Stimulated activated CD8-positive, alpha-beta memory T cell treated with anti-CD3 and anti-CD28 coated beads, Interleukin-15, amount 100 ng/mL, for 24 hours (primary cell): ENCODE measurements at regions not wholly inside any gene's neighbourhood (a gene's known extent, or its start where the extent isn't known, plus 50 kb on each side); places are given as distances from the start of the nearest gene placed in this dataset.
"Not testable (repeated sequence)": the region's sequence is repeated elsewhere in the genome, so short reads cannot be mapped to it uniquely, and the experiment has no call there.

Experiments
- DNase-seq: peaks from one replicate; pipeline ENCODE4 v3.0.0-alpha.2; 2020; ENCODE audit warnings: low read depth

DNA sequence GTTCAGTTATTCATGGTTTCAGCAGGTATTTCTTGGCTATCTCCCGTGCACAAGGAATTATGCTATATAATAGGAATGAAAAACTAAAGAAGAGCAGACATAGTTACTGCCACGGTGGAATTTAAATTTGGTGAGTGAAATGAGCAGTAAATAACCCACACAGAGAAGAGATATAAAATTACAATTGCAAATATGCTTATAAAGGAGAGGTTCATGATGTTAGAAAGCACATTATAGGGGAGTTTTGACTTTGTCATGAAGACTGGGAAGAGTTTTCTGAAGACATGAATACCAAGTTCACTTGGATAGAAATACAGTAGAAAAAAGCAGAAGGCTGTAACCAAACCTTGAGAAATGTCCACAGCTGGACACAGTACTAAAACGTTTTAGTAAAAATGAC lies 712.0 kb upstream of the AADAT start:
- DNase-seq = no peak

GRCh38 chr4:170794525-170794924 lies 704.8 kb upstream of the AADAT start:
- DNase-seq = no peak

GRCh38 chr4:170788540-170789051 lies 698.8 kb upstream of the AADAT start:
- not testable (repeated sequence) for DNase-seq

GRCh38 chr4:170777663-170778062 lies 687.9 kb upstream of the AADAT start:
- no peak for DNase-seq

GRCh38 chr4:170776983-170777382 lies 687.2 kb upstream of the AADAT start:
- no peak for DNase-seq

DNA sequence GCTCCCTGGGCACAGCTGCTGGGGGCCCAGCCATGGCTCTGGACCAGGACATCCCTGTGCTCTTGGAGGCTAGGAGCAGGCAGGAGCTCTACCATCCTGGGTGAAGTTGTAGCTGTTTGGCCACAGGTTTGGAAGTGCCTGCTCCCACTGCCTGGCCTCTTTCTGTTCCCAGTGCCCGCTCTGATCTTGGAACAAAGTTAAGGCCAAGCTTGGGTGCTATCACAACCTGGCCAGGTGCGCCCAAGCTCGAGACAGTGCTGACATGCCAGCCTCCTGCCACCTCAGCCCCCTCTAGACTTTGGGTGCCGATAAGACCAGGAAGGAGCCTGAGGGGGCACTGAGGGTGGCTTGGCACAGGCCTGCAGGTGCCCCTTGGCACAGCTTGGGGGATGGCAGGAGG lies 686.1 kb upstream of the AADAT start:
- no peak for DNase-seq

GRCh38 chr4:170773709-170774273 lies 684.0 kb upstream of the AADAT start:
- no peak for DNase-seq

- DNase-seq = no peak
These were observed 682.7 kb upstream of the AADAT start for GRCh38 chr4:170772429-170772828.

DNA sequence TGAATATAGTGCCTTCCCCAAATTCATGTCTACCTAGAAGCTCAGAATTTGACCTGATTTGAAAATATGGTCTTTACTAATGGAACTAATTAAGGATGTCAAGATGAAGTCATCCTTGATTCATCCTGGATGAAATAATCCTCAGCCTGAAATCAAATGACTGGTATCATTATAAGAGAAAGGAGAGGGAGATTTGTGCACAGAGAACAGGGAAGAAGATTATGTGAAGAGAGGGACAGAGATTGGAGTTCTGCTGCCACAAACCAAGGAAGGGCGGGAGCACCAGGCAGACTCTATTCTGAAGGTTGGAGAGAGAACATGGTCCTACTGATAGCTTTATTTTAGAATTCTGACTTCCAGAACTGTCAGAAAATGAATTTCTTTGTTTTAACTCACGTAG lies 680.9 kb upstream of the AADAT start:
- DNase-seq = no peak

GRCh38 chr4:170769862-170770261 lies 680.1 kb upstream of the AADAT start:
- DNase-seq = no peak

DNA sequence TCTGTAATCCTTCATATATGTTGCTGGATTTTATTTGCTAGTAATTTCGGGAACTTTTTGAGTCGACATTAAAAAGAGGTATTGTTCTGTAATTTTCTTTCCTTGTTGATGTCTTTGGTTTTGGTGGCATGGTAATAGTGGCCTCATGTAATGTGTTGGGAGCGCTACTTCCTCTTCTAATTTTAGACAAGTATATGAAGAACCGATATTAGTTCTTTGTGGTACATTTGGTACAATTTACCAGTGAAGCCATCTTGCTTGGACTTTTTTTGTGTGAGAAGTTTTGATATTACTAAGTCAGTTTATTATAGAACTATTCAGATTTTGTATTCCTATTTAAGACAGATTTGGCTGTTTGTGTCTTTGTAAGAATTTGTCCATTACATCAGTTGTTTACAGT lies 669.2 kb upstream of the AADAT start:
- no peak for DNase-seq

GRCh38 chr4:170750519-170750918 lies 660.8 kb upstream of the AADAT start:
- no peak for DNase-seq

DNA sequence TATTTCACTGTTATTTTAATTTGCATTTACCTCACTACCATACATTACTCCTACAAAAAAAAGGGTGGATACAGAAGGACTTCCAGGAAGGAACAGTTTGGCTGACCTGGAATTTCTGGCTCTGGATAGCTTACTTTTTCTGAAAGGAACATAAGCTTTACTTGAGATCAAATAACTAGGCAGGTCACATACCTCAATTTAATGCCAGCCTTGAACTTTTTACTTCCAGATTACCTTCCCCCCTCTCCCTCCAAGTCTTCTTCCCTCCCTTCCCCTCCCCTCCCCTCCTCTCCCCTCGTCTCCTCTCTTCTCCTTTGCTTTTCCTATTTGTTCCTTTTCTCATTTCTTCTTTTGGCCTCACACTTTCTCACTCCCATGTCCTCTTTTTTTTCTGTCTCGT lies 659.2 kb upstream of the AADAT start:
- DNase-seq = no peak

- no peak for DNase-seq
These were observed 653.9 kb upstream of the AADAT start for GRCh38 chr4:170743633-170744032.

DNA sequence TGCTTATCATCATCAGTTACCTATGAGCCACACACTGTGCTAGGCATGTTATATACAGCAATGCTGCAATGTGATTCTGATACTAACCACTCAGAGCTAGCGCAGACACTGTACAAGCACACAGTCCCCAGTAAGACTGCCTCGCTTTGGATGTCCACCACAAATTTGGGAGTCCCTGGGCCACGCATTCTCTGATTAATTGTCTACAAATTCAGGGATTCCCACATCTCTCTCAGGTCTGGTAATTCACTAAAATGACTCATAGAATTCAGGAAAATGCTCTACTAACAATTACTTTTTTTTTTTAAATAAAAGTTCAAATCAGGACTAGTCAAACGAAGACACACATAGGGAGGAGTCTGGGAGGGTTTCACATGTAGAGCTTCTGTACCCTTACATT lies 652.1 kb upstream of the AADAT start:
- no peak for DNase-seq

DNA sequence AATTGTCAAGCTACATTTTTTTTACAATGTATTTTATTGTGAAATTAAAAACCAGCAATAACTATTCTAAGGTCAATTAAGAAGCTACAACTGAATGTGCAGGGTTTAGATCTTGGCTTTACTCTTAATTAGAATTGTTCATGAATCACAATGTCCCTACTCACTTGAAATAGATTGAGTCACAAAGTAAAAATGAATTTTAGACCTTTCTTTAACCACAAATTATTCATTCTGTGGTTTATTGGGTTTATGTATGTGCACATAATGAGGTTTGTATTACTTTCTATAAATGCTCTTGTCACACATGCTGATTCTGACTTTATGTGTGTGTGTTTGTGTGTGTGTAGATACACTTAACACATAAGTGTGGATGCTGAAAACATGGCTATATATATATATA lies 647.0 kb upstream of the AADAT start:
- DNase-seq = no peak

- no peak for DNase-seq
These were observed 640.1 kb upstream of the AADAT start for GRCh38 chr4:170729897-170730296.

- DNase-seq = no peak
These were observed 639.5 kb upstream of the AADAT start for GRCh38 chr4:170729236-170729635.

- DNase-seq = no peak
These were observed 634.4 kb upstream of the AADAT start for GRCh38 chr4:170724191-170724590.

DNA sequence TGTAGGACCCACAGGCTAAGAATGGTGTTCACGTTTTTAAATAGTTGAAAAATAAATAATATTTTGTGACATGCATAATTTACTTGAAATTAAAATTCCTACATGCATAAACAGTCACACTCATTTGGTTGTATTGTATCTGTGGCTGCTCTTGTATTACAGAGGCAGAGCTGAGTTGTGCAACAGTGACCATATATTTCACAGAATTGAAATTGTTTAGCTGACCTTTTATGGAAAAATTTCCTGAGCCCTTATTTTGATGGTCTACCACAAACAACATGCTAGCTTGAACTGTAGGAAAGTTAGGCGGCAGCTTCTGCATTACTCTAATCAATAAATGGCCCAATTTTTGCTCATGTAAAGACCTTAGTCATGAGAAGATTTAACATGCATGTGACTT lies 633.4 kb upstream of the AADAT start:
- no peak for DNase-seq

- no peak for DNase-seq
These were observed 632.1 kb upstream of the AADAT start for GRCh38 chr4:170721812-170722373.

DNA sequence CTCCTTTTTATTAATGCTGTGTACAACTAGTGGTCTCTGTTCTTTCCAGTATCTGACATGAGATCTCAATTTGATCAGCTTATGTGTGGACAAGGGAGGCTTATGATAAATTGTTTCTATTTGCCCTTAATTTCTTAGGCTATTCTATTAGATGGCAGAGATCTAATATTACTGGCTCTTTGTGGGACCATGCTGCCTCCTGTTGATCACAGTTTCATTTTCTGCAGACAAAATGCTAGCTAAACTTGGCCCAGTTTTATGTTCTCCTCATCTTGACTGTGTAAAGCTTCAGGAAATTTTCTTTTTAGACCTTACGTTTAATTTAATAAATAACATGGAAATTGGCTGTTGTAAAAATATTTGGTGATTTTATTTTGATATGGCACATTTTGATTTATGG lies 627.1 kb upstream of the AADAT start:
- DNase-seq = no peak

GRCh38 chr4:170705907-170706306 lies 616.2 kb upstream of the AADAT start:
- DNase-seq = no peak

DNA sequence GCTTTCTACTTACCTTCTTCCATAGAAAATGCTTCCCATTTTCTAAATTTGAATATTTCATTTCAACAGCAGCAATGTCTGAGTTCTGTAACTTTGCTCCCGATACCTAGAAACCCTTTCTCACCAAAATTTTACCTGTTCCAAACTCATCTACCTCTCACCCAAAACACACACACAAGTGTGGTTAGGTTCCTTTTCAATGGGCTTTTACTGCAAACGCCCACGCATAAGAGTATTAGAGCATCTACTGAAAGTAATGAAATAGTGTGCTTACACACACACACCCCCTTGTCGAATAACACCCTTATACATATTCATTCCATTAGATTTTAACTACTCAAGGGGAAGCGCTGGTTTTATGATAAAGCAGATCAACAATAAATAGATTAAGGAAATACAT lies 610.3 kb upstream of the AADAT start:
- DNase-seq = no peak
